GM18502 (cell line): ENCODE measurements at regions not wholly inside any gene's neighbourhood (a gene's known extent, or its start where the extent isn't known, plus 50 kb on each side); places are given as distances from the start of the nearest gene placed in this dataset.

ENCODE experiments used
- ATAC-seq: cut with Tn5 transposase; IDR thresholded peaks from one replicate; pipeline ENCODE4 v1.9.1; 2021; ENCODE audit warnings: mild to moderate bottlenecking; ENCODE audit not compliant: unreplicated experiment, poor library complexity

- ATAC-seq, result no peak
Measured at GRCh38 chr10:128220021-128220420, 93.8 kb upstream of the MKI67 start.

- no peak for ATAC-seq
Measured at GRCh38 chr10:128221117-128221516, 94.9 kb upstream of the MKI67 start.

GRCh38 chr10:128221807-128222206 lies 95.6 kb upstream of the MKI67 start:
- no peak for ATAC-seq

- no peak for ATAC-seq
Measured at GRCh38 chr10:128222332-128222849, 96.2 kb upstream of the MKI67 start.

- ATAC-seq, result no peak
Measured at GRCh38 chr10:128230401-128230800, 104.2 kb upstream of the MKI67 start.

GRCh38 chr10:128233422-128233821 lies 107.2 kb upstream of the MKI67 start:
- ATAC-seq, result no peak

- no peak for ATAC-seq
Measured at GRCh38 chr10:128237710-128238109, 111.5 kb upstream of the MKI67 start.

- no peak for ATAC-seq
Measured at GRCh38 chr10:128241023-128241422, 114.8 kb upstream of the MKI67 start.

GRCh38 chr10:128242641-128243040 lies 116.4 kb upstream of the MKI67 start:
- no peak for ATAC-seq

- ATAC-seq, result no peak
Measured at GRCh38 chr10:128245026-128245425, 118.8 kb upstream of the MKI67 start.

GRCh38 chr10:128247576-128247975 lies 121.4 kb upstream of the MKI67 start:
- no peak for ATAC-seq

- no peak for ATAC-seq
Measured at GRCh38 chr10:128254476-128254875, 128.3 kb upstream of the MKI67 start.

- ATAC-seq, result no peak
Measured at GRCh38 chr10:128257428-128257827, 131.2 kb upstream of the MKI67 start.

GRCh38 chr10:128258421-128258976 lies 132.3 kb upstream of the MKI67 start:
- ATAC-seq, result no peak

GRCh38 chr10:128263891-128264688 lies 137.9 kb upstream of the MKI67 start:
- peak; percentile 65 for ATAC-seq

GRCh38 chr10:128265596-128265995 lies 139.4 kb upstream of the MKI67 start:
- ATAC-seq, result no peak

- ATAC-seq, result no peak
Measured at GRCh38 chr10:128267581-128267980, 141.4 kb upstream of the MKI67 start.

GRCh38 chr10:128268015-128268722 lies 141.9 kb upstream of the MKI67 start:
- ATAC-seq, result no peak

GRCh38 chr10:128274938-128275337 lies 148.7 kb upstream of the MKI67 start:
- no peak for ATAC-seq

GRCh38 chr10:128275388-128276177 lies 149.4 kb upstream of the MKI67 start:
- no peak for ATAC-seq
